Peyer's patch (tissue), 4 donors: ENCODE measurements at regions not wholly inside any gene's neighbourhood (a gene's known extent, or its start where the extent isn't known, plus 50 kb on each side); places are given as distances from the start of the nearest gene placed in this dataset.

Source experiments
- DNase-seq, 3 donors: peaks; one replicate each; pipeline ENCODE4 v3.0.0-alpha.2; 2017 to 2019
- H3K27ac ChIP-seq, 4 donors: fragments of 200-600 bp; sonication (generic); one replicate each; pipeline ENCODE4 v1.5.1; 2016 to 2019
- H3K27me3 ChIP-seq, 2 donors: fragments of 200-600 bp; sonication (generic); one replicate each; pipeline ENCODE4 v1.5.1; 2019
- H3K36me3 ChIP-seq, 3 donors: fragments of 200-600 bp; sonication (generic); one replicate each; pipeline ENCODE4 v1.5.1; 2016 to 2019
- H3K4me1 ChIP-seq, 4 donors: fragments of 200-600 bp; sonication (generic); one replicate each; pipeline ENCODE4 v1.5.1; 2016 to 2019
- H3K4me3 ChIP-seq, 4 donors: fragments of 200-600 bp; sonication (generic); 1 replicate in 3 of 4; 2 replicates in 1 of 4; pipeline ENCODE4 v1.5.1; 2016 to 2019; ENCODE audit warnings: mild to moderate bottlenecking in 1 of 4
- H3K9me3 ChIP-seq, 4 donors: fragments of 200-600 bp; sonication (generic); one replicate each; pipeline ENCODE4 v1.5.1; 2016 to 2019; ENCODE audit warnings: mild to moderate bottlenecking in 1 of 4
- CTCF ChIP-seq, 6 experiments: fragments of 450-650 bp in 4 of 6; fragments of 200-600 bp in 2 of 6; sonication (generic) in 1 of 6; IDR thresholded peaks; one replicate each; pipeline ENCODE4 v1.5.1; 2017 to 2019; ENCODE audit warnings: antibody characterized with exemption in 6 of 6, mild to moderate bottlenecking in 3 of 6, moderate library complexity in 1 of 6
- POLR2A ChIP-seq, 2 donors: fragments of 450-650 bp; IDR thresholded peaks; one replicate each; pipeline ENCODE4 v1.5.1; 2017; ENCODE audit warnings: antibody characterized with exemption in 2 of 2, mild to moderate bottlenecking in 2 of 2, moderate library complexity in 2 of 2

DNA sequence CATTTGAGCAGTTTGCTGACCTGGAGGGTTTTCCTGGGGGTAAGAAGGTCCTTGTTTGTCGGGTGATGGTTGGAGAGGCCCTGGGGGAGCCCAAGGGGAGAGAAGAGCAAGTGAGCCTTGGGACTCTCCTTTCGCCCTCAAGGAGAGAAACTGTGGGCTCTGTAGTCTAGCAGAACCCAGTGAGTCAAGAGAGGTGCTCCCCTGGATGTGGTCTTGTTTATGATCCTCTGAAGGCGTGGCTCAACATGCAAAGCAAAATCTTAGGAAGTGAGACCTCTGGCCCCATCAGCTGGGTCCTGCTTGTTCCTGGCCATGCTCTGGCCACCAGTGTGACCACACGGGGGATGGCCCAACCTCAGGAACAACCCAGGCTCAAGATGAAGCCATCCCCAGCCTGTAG lies 66.5 kb upstream of the ALX4 start:
- TF ChIP-seq CTCF (IDR thresholded peaks at IDR 0.05) (no peak), POLR2A (IDR thresholded peaks at IDR 0.05) (no peak)
- Histone ChIP-seq H3K4me3 (no peak overlapping the region), H3K36me3 (no peaks in the 10 kb centered on the region), H3K27ac (no peak overlapping the region), H3K4me1 (no peaks in the 10 kb centered on the region), H3K9me3 (peaks cover 0 to 6% (median 0%) of the 10 kb centered on the region in 4 donors), H3K27me3 (no peaks in the 10 kb centered on the region)
- no peak for DNase-seq

DNA sequence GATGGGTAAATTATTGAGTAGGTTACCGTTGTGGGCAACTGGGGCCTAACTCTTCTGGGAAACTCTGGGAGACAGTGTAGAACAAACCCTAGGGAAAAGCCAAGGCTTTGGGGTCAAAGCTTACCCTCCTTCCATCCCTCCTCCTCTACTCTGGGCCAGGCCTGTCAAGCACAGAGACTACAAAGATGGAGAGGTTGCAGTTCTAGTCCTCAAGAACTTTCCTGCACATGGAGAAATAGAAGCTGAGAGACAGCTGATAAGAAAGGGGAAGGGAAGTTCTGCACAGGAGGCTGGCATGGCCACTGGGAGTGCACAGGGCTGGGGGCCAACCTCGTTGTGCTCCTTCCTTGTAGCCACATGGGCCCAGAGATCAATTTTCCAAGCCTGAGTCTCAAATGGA lies 67.2 kb upstream of the ALX4 start:
- no peak for TF ChIP-seq POLR2A (IDR thresholded peaks at IDR 0.05)
- TF ChIP-seq CTCF (IDR thresholded peaks at IDR 0.05) = no peak

GRCh38 chr11:44377914-44378321 lies 68.0 kb upstream of the ALX4 start:
- peaks cover 0 to 6% (median 0%) of the 10 kb centered on the region in 4 donors for H3K9me3 ChIP-seq
- TF ChIP-seq CTCF (IDR thresholded peaks at IDR 0.05) = no peak
- no peak for TF ChIP-seq POLR2A (IDR thresholded peaks at IDR 0.05)

More for the DNA sequence above, 67.2 kb upstream of the ALX4 start:
- no peaks in the 10 kb centered on the region for H3K4me1 ChIP-seq
- no peak overlapping the region for H3K27ac ChIP-seq
- no peak overlapping the region for H3K4me3 ChIP-seq
- H3K36me3 ChIP-seq = no peaks in the 10 kb centered on the region
- no peaks in the 10 kb centered on the region for H3K27me3 ChIP-seq
- peaks cover 0 to 6% (median 0%) of the 10 kb centered on the region in 4 donors for H3K9me3 ChIP-seq
- DNase-seq = no peak

DNA sequence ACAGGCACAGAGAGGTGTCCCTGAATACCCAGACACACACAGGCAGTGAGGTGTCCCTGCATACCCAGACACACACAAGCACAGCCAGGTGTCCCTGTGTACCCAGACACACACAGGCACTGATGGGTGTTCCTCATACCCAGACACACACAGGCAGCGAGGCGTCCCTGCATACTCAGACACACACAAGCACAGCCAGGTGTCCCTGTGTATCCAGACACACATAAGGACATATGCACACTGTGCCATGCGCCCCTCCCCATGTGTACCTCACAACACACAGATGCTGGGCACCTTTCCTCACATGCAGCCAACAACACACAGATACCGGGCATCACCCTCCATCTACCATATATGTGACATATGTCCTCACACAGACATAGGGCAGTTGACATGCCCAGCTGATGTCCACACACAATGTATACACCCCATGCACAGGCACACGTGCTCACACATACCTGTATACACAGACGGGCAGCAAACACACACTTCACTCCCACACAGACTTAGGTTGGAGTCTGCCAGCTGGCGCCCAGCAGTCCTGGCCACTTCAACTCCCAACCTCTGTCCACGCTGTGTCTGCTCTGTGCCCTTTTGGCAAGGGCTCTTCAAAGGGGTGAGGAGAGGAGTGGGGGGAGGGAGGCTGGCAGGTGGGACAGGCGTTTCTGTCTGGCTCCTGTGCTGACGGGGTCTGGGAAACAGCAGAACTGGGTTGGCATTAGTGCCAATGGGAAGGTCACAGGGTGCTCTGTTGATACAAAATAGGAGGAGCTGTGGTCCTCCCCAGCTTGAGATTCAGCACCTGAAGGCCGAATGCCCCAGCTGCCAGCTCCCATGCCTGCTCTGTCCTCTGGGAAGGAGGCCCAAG lies 69.4 kb upstream of the ALX4 start:
- TF ChIP-seq CTCF (IDR thresholded peaks at IDR 0.05) = no peak

More at GRCh38 chr11:44377914-44378321, 68.0 kb upstream of the ALX4 start:
- Histone ChIP-seq H3K4me3 (no peak overlapping the region), H3K27ac (no peak overlapping the region), H3K36me3 (no peaks in the 10 kb centered on the region), H3K4me1 (no peaks in the 10 kb centered on the region), H3K27me3 (no peaks in the 10 kb centered on the region)
- DNase-seq = no peak

GRCh38 chr11:44380009-44380313 lies 70.0 kb upstream of the ALX4 start:
- peaks cover 0 to 6% (median 0%) of the 10 kb centered on the region in 4 donors for H3K9me3 ChIP-seq
- H3K36me3 ChIP-seq = no peaks in the 10 kb centered on the region
- DNase-seq = no peak
- TF ChIP-seq POLR2A (IDR thresholded peaks at IDR 0.05) = no peak
- TF ChIP-seq CTCF (IDR thresholded peaks at IDR 0.05) = no peak
- H3K27ac ChIP-seq = no peak overlapping the region
- no peaks in the 10 kb centered on the region for H3K4me1 ChIP-seq
- H3K4me3 ChIP-seq = no peak overlapping the region
- H3K27me3 ChIP-seq = no peaks in the 10 kb centered on the region

More for the DNA sequence above, 69.4 kb upstream of the ALX4 start:
- Histone ChIP-seq H3K4me1 (no peaks in the 10 kb centered on the region), H3K36me3 (no peaks in the 10 kb centered on the region), H3K4me3 (no peak overlapping the region), H3K9me3 (peaks cover 0 to 6% (median 0%) of the 10 kb centered on the region in 4 donors), H3K27me3 (no peaks in the 10 kb centered on the region), H3K27ac (no peak overlapping the region)
- DNase-seq = no peak
